ENCODE measurements at regions not wholly inside any gene's neighbourhood (a gene's known extent, or its start where the extent isn't known, plus 50 kb on each side); places are given as distances from the start of the nearest gene placed in this dataset.

- intact Hi-C loops (cut with DNase I), result no loop called here
- ATAC-seq (ENCODE audit: poor library complexity) (no peak), DNase-seq (no peak)
Measured at GRCh38 chr9:89554307-89555035, 50.3 kb upstream of the GADD45G start.

- DNase-seq (no peak), ATAC-seq (ENCODE audit: poor library complexity) (no peak)
- intact Hi-C loops (cut with DNase I), result no loop called here
Measured at GRCh38 chr9:89553451-89554010, 51.3 kb upstream of the GADD45G start.

- intact Hi-C loops (cut with DNase I), result no loop called here
- DNase-seq (no peak), ATAC-seq (ENCODE audit: poor library complexity) (no peak)
Measured at GRCh38 chr9:89550346-89550927, 52.5 kb upstream of the SEMA4D start.

GRCh38 chr9:89549031-89549644 is 51.2 kb upstream of the SEMA4D start:
- peak; percentile 97 for ATAC-seq (ENCODE audit: poor library complexity)
- DNase-seq, result peak; percentile 89
- intact Hi-C loops (cut with DNase I), result loop anchor here (5.0 kb wide), 1 partner anchor 227 kb away; no protein-coding TSS in a partner anchor

GRCh38 chr9:89548071-89548638 is 50.2 kb upstream of the SEMA4D start:
- DNase-seq, result no peak
- intact Hi-C loops (cut with DNase I), result loop anchor here (5.0 kb wide), 1 partner anchor 226 kb away; no protein-coding TSS in a partner anchor
- no peak for ATAC-seq (ENCODE audit: poor library complexity)

All from Right ventricle myocardium superior (tissue), 1 donor.